ENCODE measurements at regions not wholly inside any gene's neighbourhood (a gene's known extent, or its start where the extent isn't known, plus 50 kb on each side); places are given as distances from the start of the nearest gene placed in this dataset.

DNA sequence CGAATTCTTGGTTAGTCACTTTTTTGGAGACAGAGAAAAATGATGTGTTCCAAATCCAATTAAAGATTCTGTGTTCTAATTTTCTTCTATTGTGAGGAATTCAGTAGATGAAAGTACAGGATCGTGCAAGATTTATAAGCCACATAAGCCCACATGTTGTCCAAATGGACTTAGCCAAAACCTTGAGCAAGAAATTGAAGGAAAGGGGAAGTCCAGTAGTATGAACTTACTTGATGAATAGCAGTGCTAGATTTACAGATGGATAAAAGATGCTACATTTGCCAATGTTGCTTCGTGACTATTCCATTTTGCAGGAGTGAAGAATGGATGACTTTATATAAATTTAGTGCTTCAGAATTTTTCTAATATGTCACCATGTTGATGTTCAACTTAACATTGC, 120.0 kb upstream of the ATP11B start:
- TF ChIP-seq, protein P1, sequence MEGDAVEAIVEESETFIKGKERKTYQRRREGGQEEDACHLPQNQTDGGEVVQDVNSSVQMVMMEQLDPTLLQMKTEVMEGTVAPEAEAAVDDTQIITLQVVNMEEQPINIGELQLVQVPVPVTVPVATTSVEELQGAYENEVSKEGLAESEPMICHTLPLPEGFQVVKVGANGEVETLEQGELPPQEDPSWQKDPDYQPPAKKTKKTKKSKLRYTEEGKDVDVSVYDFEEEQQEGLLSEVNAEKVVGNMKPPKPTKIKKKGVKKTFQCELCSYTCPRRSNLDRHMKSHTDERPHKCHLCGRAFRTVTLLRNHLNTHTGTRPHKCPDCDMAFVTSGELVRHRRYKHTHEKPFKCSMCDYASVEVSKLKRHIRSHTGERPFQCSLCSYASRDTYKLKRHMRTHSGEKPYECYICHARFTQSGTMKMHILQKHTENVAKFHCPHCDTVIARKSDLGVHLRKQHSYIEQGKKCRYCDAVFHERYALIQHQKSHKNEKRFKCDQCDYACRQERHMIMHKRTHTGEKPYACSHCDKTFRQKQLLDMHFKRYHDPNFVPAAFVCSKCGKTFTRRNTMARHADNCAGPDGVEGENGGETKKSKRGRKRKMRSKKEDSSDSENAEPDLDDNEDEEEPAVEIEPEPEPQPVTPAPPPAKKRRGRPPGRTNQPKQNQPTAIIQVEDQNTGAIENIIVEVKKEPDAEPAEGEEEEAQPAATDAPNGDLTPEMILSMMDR (IDR thresholded peaks at IDR 0.05): no peak
- TF ChIP-seq POLR2AphosphoS5 (IDR thresholded peaks at IDR 0.05; ENCODE audit: insufficient read depth in 1 of 2, low read depth in 1 of 2): no peak
- TF ChIP-seq POLR2A (IDR thresholded peaks at IDR 0.05): no peak

Measured in vagina (tissue), 2 donors.